IMR-90 (cell line): ENCODE measurements at regions not wholly inside any gene's neighbourhood (a gene's known extent, or its start where the extent isn't known, plus 50 kb on each side); places are given as distances from the start of the nearest gene placed in this dataset.

Experiments
- ATAC-seq: fragments of 200-7000 bp; cut with Tn5 transposase; 2 replicates; pipeline ENCODE4 v1.9.1; 2020; ENCODE audit warnings: low read depth, mild to moderate bottlenecking, moderate library complexity
- BruUV-seq: library from RNA; stranded (reverse); fragments of 400-500 nt; replicated peaks from 2 replicates; lab custom pipeline; 2021; lab: Mats Ljungman, UMichigan
- CTCF ChIA-PET: fragments of 300-600 bp; formaldehyde crosslinking; extraction: SDS; loops from one replicate; lab custom pipeline; 2021; ENCODE audit warnings: antibody characterized with exemption; lab: Yijun Ruan, JAX
- POLR2A ChIA-PET: fragments of 300-600 bp; sonication (Branson Sonifier 250); formaldehyde crosslinking; loops from one replicate; lab custom pipeline; 2022; ENCODE audit warnings: antibody characterized with exemption; ENCODE audit not compliant: unreplicated experiment; lab: Charles Lee
- DNase-seq: peaks from one replicate; pipeline ENCODE4 v3.0.0; 2013
- H2AFZ ChIP-seq: replicated peaks from 2 replicates; pipeline ENCODE3; 2013; ENCODE audit warnings: low read length, mild to moderate bottlenecking; ENCODE audit not compliant: poor library complexity
- H2AK5ac ChIP-seq: 2 replicates; pipeline ENCODE4 v1.6.1; 2013; ENCODE audit warnings: low read depth, low read length, inconsistent platforms
- H2AK9ac ChIP-seq: replicated peaks from 2 replicates; pipeline ENCODE3; 2013; ENCODE audit warnings: mild to moderate bottlenecking, low read depth, low read length, moderate library complexity; ENCODE audit not compliant: poor library complexity
- H2BK120ac ChIP-seq: 2 replicates; pipeline ENCODE4 v1.6.1; 2013; ENCODE audit warnings: low read depth, low read length, inconsistent platforms
- H2BK15ac ChIP-seq: 3 replicates; pipeline ENCODE4 v1.6.1; 2013; ENCODE audit warnings: low read depth, low read length, inconsistent platforms
- H2BK20ac ChIP-seq: 2 replicates; pipeline ENCODE4 v1.6.1; 2013; ENCODE audit warnings: low read depth, mild to moderate bottlenecking, inconsistent platforms, low read length, moderate library complexity
- H2BK5ac ChIP-seq: 2 replicates; pipeline ENCODE4 v1.6.1; 2013; ENCODE audit warnings: mild to moderate bottlenecking, low read depth, low read length, inconsistent platforms; ENCODE audit not compliant: poor library complexity, severe bottlenecking
- H3K14ac ChIP-seq: replicated peaks from 2 replicates; pipeline ENCODE4 v1.6.1; 2013; ENCODE audit warnings: low read depth, low read length, inconsistent platforms
- H3K18ac ChIP-seq: 2 replicates; pipeline ENCODE4 v1.6.1; 2013; ENCODE audit warnings: low read depth, low read length, control low read depth
- H3K23ac ChIP-seq: 2 replicates; pipeline ENCODE4 v1.6.1; 2013; ENCODE audit warnings: low read depth, low read length, inconsistent platforms
- H3K27ac ChIP-seq: 2 replicates; pipeline ENCODE4 v1.5.1; 2013; ENCODE audit warnings: mild to moderate bottlenecking, control low read depth, low read length; ENCODE audit not compliant: insufficient read depth
- H3K27me3 ChIP-seq: 2 replicates; pipeline ENCODE4 v1.6.1; 2013; ENCODE audit warnings: low read length; ENCODE audit not compliant: control insufficient read depth, insufficient read depth
- H3K36me3 ChIP-seq: 2 replicates; pipeline ENCODE4 v1.6.1; 2013; ENCODE audit warnings: low read length, mixed read lengths; ENCODE audit not compliant: control insufficient read depth, insufficient read depth
- H3K4ac ChIP-seq: 2 replicates; pipeline ENCODE4 v1.6.1; 2013; ENCODE audit warnings: low read depth, low read length, inconsistent platforms
- H3K4me1 ChIP-seq: 2 replicates; pipeline ENCODE4 v1.6.1; 2013; ENCODE audit warnings: low read length, mixed read lengths; ENCODE audit not compliant: control insufficient read depth, insufficient read depth
- H3K4me2 ChIP-seq: 2 replicates; pipeline ENCODE4 v1.6.1; 2013; ENCODE audit warnings: low read depth, mild to moderate bottlenecking, control low read depth, low read length, moderate library complexity
- H3K4me3 ChIP-seq: 2 replicates; pipeline ENCODE4 v1.5.1; 2013; ENCODE audit warnings: low read depth, mild to moderate bottlenecking, control low read depth, low read length, moderate library complexity; ENCODE audit not compliant: insufficient read depth
- H3K56ac ChIP-seq: 2 replicates; pipeline ENCODE4 v1.6.1; 2013; ENCODE audit warnings: low read length, inconsistent platforms; ENCODE audit not compliant: insufficient read depth; ENCODE audit errors: extremely low read depth
- H3K79me1 ChIP-seq, 2 experiments: 2 replicates each; pipeline ENCODE4 v1.6.1; 2013; ENCODE audit warnings: low read length in 2 of 2, inconsistent platforms in 1 of 2, low read depth in 1 of 2
- H3K9ac ChIP-seq: 2 replicates; pipeline ENCODE4 v1.6.1; 2013; ENCODE audit warnings: low read depth, low read length, control low read depth
- H3K9me1 ChIP-seq: 2 replicates; pipeline ENCODE4 v1.6.1; 2013; ENCODE audit warnings: low read length, inconsistent platforms; ENCODE audit not compliant: insufficient read depth
- H3K9me3 ChIP-seq: 2 replicates; pipeline ENCODE4 v1.6.1; 2013; ENCODE audit warnings: low read length; ENCODE audit not compliant: control insufficient read depth, insufficient read depth
- H4K20me1 ChIP-seq: 2 replicates; pipeline ENCODE4 v1.6.1; 2013; ENCODE audit warnings: low read length, inconsistent platforms; ENCODE audit not compliant: insufficient read depth
- H4K5ac ChIP-seq: 2 replicates; pipeline ENCODE4 v1.6.1; 2013; ENCODE audit warnings: mild to moderate bottlenecking, low read depth, low read length, control low read depth
- H4K8ac ChIP-seq, 2 experiments: 2 replicates each; pipeline ENCODE4 v1.6.1; 2013; ENCODE audit warnings: low read depth in 2 of 2, low read length in 2 of 2, control low read depth in 1 of 2, inconsistent platforms in 1 of 2
- H4K91ac ChIP-seq: 2 replicates; pipeline ENCODE4 v1.6.1; 2013; ENCODE audit warnings: low read depth, low read length, inconsistent platforms; ENCODE audit not compliant: insufficient read depth
- CHD1 ChIP-seq: IDR thresholded peaks from 2 replicates; pipeline ENCODE4 v1.6.1; 2012; ENCODE audit warnings: low read depth, low read length, improper control_type of control experiment
- MAZ ChIP-seq: IDR thresholded peaks from 2 replicates; pipeline ENCODE4 v1.6.1; 2012; ENCODE audit warnings: low read depth, mild to moderate bottlenecking, low read length, improper control_type of control experiment, moderate library complexity, borderline replicate concordance
- MXI1 ChIP-seq: IDR thresholded peaks from 2 replicates; pipeline ENCODE4 v1.6.1; 2012; ENCODE audit warnings: low read depth, mild to moderate bottlenecking, low read length, moderate library complexity, borderline replicate concordance
- POLR2A ChIP-seq: IDR thresholded peaks from 2 replicates; pipeline ENCODE4 v1.6.1; 2012; ENCODE audit warnings: mild to moderate bottlenecking, low read depth, low read length
- WGBS, 2 experiments: methylation state at CpG; one replicate each; pipeline versions ENCODE4 v1.1.5 to v1.1.7; 2013; ENCODE audit warnings: missing lambda C conversion rate in 2 of 2; ENCODE audit not compliant: insufficient read length in 1 of 2; ENCODE audit errors: extremely low coverage in 2 of 2; 5-methylcytosine and 5-hydroxymethylcytosine counted together
- dilution Hi-C: fragments of 300-500 bp; cut with HindIII; formaldehyde crosslinking; loops from one replicate; pipeline ENCODE4 v1.14.3; 2018; ENCODE audit warnings: low sequenced_read_pairs; ENCODE audit not compliant: unreplicated experiment
- in situ Hi-C: fragments of 300-500 bp; cut with MboI; formaldehyde crosslinking; loops from 3 replicates; pipeline ENCODE4 v1.14.3; 2019; ENCODE audit warnings: low sequenced_read_pairs, inconsistent platforms, mixed read lengths
- intact Hi-C: fragments of 100-400 bp; cut with micrococcal nuclease; formaldehyde crosslinking; loops from 2 replicates; pipeline ENCODE4 v1.10.0; 2022

GRCh38 chr2:144027593-144027992 lies 492.3 kb downstream of the ZEB2 start:
- DNase-seq (no peak), ATAC-seq (no peak)
- ChIA-PET CTCF (no interaction called here), POLR2A (no interaction called here)
- H3K14ac ChIP-seq = no peak overlapping the region
- dilution Hi-C loops (no loop called here), in situ Hi-C loops (no loop called here), intact Hi-C loops (no loop called here)
- no peak overlapping the region for H3K4me3 ChIP-seq
- H3K23ac ChIP-seq = no peak overlapping the region
- H3K9me3 ChIP-seq = no peaks in the 10 kb centered on the region
- no peak overlapping the region for H4K5ac ChIP-seq
- no peak overlapping the region for H4K91ac ChIP-seq
- H3K18ac ChIP-seq = no peak overlapping the region
- no TSS peak for BruUV-seq
- TF ChIP-seq POLR2A (no peak), MXI1 (no peak), MAZ (no peak), CHD1 (no peak)
- H2BK20ac ChIP-seq = no peak overlapping the region
- no peak overlapping the region for H2BK15ac ChIP-seq
- WGBS, 2 experiments = no CpG with 5 or more reads among the region's 4 CpGs
- no peak overlapping the region for H2AFZ ChIP-seq
- H3K27ac ChIP-seq = no peak overlapping the region
- H3K4me1 ChIP-seq = no peaks in the 10 kb centered on the region
- no peaks in the 10 kb centered on the region for H3K27me3 ChIP-seq
- H3K36me3 ChIP-seq = no peaks in the 10 kb centered on the region
- H4K20me1 ChIP-seq = no peaks in the 10 kb centered on the region
- H3K4me2 ChIP-seq = no peak overlapping the region
- H2AK5ac ChIP-seq = no peak overlapping the region
- H3K9ac ChIP-seq = no peak overlapping the region
- H3K79me1 ChIP-seq = no peaks in the 10 kb centered on the region
- H2AK9ac ChIP-seq = no peak overlapping the region
- no peak overlapping the region for H3K4ac ChIP-seq
- H2BK5ac ChIP-seq = no peak overlapping the region
- no peaks in the 10 kb centered on the region for H3K9me1 ChIP-seq
- no peak overlapping the region for H4K8ac ChIP-seq
- H3K56ac ChIP-seq = no peak overlapping the region
- H2BK120ac ChIP-seq = no peak overlapping the region
